ENCODE measurements at regions not wholly inside any gene's neighbourhood (a gene's known extent, or its start where the extent isn't known, plus 50 kb on each side); places are given as distances from the start of the nearest gene placed in this dataset.

GRCh38 chr15:57767481-57767880 is 61.0 kb downstream of the POLR2M start:
- TF ChIP-seq CTCF (conservative IDR thresholded peaks at IDR 0.05; ENCODE audit: low read depth, low read length) = no peak
- H3K4me3 ChIP-seq (ENCODE audit: low read depth, low read length) = no peak overlapping the region
- no peak for DNase-seq (ENCODE audit: low read depth)

GRCh38 chr15:57769266-57769665 is 62.8 kb downstream of the POLR2M start:
- DNase-seq (ENCODE audit: low read depth) = no peak
- H3K4me3 ChIP-seq (ENCODE audit: low read depth, low read length) = no peak overlapping the region
- TF ChIP-seq CTCF (conservative IDR thresholded peaks at IDR 0.05; ENCODE audit: low read depth, low read length) = no peak

- no peak for DNase-seq (ENCODE audit: low read depth)
- H3K4me3 ChIP-seq (ENCODE audit: low read depth, low read length) = no peak overlapping the region
- no peak for TF ChIP-seq CTCF (conservative IDR thresholded peaks at IDR 0.05; ENCODE audit: low read depth, low read length)
Observed at GRCh38 chr15:57770495-57770894, 64.0 kb downstream of the POLR2M start.

DNA sequence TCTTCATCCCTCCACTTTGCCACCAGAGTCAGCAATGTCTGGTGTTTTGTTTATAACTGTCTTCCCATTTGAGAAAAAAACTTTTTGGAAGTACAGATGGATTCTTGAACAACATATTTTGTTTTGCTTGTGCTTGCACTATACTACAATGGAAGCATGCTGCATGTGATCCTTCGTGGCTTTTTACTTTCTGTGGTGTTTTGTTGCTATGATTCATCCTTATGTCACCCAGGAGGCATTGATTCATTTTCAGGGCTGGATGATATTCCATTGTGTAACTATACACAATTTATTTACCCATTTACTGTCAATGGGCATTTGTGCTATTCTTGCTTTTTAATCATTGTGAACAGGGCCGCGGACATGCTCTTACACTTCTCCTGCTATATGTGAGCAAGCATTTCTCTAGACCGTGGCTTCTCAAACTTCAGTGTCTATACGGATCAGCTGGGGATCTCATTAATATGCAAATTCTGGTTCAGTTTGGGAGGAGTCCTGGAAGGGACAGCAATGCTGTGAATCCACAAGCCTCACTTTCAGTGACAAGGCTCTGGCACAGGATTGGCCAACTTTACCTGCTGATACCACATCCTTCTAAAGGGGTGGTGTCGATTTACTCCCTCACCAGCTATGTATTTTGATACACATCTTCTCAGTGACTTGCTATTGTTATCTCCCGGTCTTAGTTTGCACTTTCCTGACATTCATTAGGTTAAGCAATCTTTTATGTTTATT is 65.9 kb downstream of the POLR2M start:
- peak; percentile 12 for DNase-seq (ENCODE audit: low read depth)

DNA sequence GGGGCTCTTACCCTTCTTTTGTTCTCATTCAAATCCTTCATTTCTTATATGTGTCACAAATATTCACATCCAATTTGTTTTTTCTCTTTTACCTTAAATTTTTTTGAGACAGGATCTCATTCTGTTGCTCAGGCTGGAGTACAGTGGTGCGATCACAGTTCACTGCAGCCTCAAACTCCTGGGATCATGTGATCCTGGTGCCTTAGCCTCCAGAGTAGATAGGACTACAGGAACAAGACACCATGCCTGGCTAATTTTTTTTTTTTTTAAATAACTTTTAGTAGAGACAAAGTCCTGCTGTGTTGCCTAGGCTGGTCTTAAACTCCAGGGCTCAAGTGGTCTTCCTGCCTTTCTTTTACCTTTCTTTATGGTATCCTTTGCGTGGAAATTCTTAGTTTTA is 66.5 kb downstream of the POLR2M start:
- TF ChIP-seq CTCF (conservative IDR thresholded peaks at IDR 0.05; ENCODE audit: low read depth, low read length) = no peak
- no peak overlapping the region for H3K4me3 ChIP-seq (ENCODE audit: low read depth, low read length)
- DNase-seq (ENCODE audit: low read depth) = no peak

More for the DNA sequence above, 65.9 kb downstream of the POLR2M start:
- H3K4me3 ChIP-seq (ENCODE audit: low read depth, low read length) = no peak overlapping the region
- TF ChIP-seq CTCF (conservative IDR thresholded peaks at IDR 0.05; ENCODE audit: low read depth, low read length) = no peak

DNA sequence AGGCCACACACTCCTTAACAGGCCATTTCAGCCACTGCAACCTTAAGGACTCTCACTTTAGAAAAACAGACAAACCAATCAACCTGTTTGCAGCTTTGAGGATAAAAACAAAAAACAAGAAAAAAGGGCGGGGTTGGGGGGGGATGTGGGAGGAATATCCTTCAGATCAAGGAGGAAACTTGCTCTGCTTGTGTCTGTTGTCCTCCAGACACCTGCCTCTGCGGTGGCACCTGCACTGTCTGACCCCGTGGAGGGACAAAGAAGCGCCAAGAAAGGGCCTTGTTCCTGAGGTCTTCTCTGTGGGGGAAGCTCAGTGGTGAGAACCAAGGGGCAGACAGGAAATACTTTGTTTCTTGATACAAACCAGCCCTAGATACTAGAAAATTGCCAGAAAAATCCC is 70.5 kb downstream of the POLR2M start:
- H3K4me3 ChIP-seq (ENCODE audit: low read depth, low read length) = no peak overlapping the region
- TF ChIP-seq CTCF (conservative IDR thresholded peaks at IDR 0.05; ENCODE audit: low read depth, low read length) = no peak
- DNase-seq (ENCODE audit: low read depth) = no peak

DNA sequence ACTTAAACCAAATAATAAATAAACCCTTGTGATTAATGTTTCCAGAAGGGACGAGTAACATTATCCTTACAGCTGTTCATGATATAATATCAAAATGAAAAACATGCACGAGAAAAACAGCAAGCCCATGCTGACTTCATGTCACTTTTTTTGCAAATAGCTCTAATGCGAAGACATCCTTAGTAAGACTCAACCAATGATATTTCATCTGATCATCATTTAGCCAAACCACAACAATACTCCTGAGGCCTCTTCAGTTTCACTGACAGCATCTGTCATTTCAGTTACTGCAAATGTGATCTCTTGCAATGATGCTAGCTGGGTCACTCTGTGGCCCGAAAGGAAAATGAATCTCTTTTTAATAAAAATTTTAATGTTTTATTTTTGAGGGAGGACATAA is 74.0 kb downstream of the POLR2M start:
- no peak overlapping the region for H3K4me3 ChIP-seq (ENCODE audit: low read depth, low read length)
- TF ChIP-seq CTCF (conservative IDR thresholded peaks at IDR 0.05; ENCODE audit: low read depth, low read length) = no peak
- DNase-seq (ENCODE audit: low read depth) = no peak

Data from choroid plexus epithelial cell (primary cell).